ENCODE measurements at regions not wholly inside any gene's neighbourhood (a gene's known extent, or its start where the extent isn't known, plus 50 kb on each side); places are given as distances from the start of the nearest gene placed in this dataset.

GRCh38 chr5:124289130-124289529 is 457.3 kb downstream of the ZNF608 start:
- Histone ChIP-seq H3K4me1 (ENCODE audit: insufficient read depth, low read length) (no peaks in the 10 kb centered on the region), H3K4me3 (ENCODE audit: low read length) (no peak overlapping the region), H3K27me3 (ENCODE audit: insufficient read depth, low read length) (no peaks in the 10 kb centered on the region), H3K9me3 (ENCODE audit: low read depth, low read length) (no peaks in the 10 kb centered on the region)

- H3K9me3 ChIP-seq (ENCODE audit: low read depth, low read length): no peaks in the 10 kb centered on the region
- H3K27me3 ChIP-seq (ENCODE audit: insufficient read depth, low read length): no peaks in the 10 kb centered on the region
- no peaks in the 10 kb centered on the region for H3K4me1 ChIP-seq (ENCODE audit: insufficient read depth, low read length)
- H3K4me3 ChIP-seq (ENCODE audit: low read length): no peak overlapping the region
Observed at GRCh38 chr5:124287813-124288212, 458.6 kb downstream of the ZNF608 start.

- no peaks in the 10 kb centered on the region for H3K27me3 ChIP-seq (ENCODE audit: insufficient read depth, low read length)
- no peaks in the 10 kb centered on the region for H3K4me1 ChIP-seq (ENCODE audit: insufficient read depth, low read length)
- no peaks in the 10 kb centered on the region for H3K9me3 ChIP-seq (ENCODE audit: low read depth, low read length)
- no peak overlapping the region for H3K4me3 ChIP-seq (ENCODE audit: low read length)
Observed at GRCh38 chr5:124285733-124286132, 460.7 kb downstream of the ZNF608 start.

GRCh38 chr5:124285071-124285470 is 461.4 kb downstream of the ZNF608 start:
- Histone ChIP-seq H3K4me3 (ENCODE audit: low read length) (no peak overlapping the region), H3K27me3 (ENCODE audit: insufficient read depth, low read length) (no peaks in the 10 kb centered on the region), H3K9me3 (ENCODE audit: low read depth, low read length) (no peaks in the 10 kb centered on the region), H3K4me1 (ENCODE audit: insufficient read depth, low read length) (no peaks in the 10 kb centered on the region)

GRCh38 chr5:124283031-124283430 is 463.4 kb downstream of the ZNF608 start:
- no peaks in the 10 kb centered on the region for H3K4me1 ChIP-seq (ENCODE audit: insufficient read depth, low read length)
- H3K4me3 ChIP-seq (ENCODE audit: low read length): no peak overlapping the region
- H3K27me3 ChIP-seq (ENCODE audit: insufficient read depth, low read length): no peaks in the 10 kb centered on the region
- H3K9me3 ChIP-seq (ENCODE audit: low read depth, low read length): no peaks in the 10 kb centered on the region

GRCh38 chr5:124280079-124280478 is 466.4 kb downstream of the ZNF608 start:
- Histone ChIP-seq H3K4me1 (ENCODE audit: insufficient read depth, low read length) (no peaks in the 10 kb centered on the region), H3K9me3 (ENCODE audit: low read depth, low read length) (no peaks in the 10 kb centered on the region), H3K27me3 (ENCODE audit: insufficient read depth, low read length) (no peaks in the 10 kb centered on the region), H3K4me3 (ENCODE audit: low read length) (no peak overlapping the region)

- H3K9me3 ChIP-seq (ENCODE audit: low read depth, low read length): no peaks in the 10 kb centered on the region
Observed at GRCh38 chr5:124279146-124279876, 467.1 kb downstream of the ZNF608 start.

GRCh38 chr5:124278636-124279035 is 467.8 kb downstream of the ZNF608 start:
- no peaks in the 10 kb centered on the region for H3K4me1 ChIP-seq (ENCODE audit: insufficient read depth, low read length)
- no peaks in the 10 kb centered on the region for H3K9me3 ChIP-seq (ENCODE audit: low read depth, low read length)
- H3K4me3 ChIP-seq (ENCODE audit: low read length): no peak overlapping the region
- no peaks in the 10 kb centered on the region for H3K27me3 ChIP-seq (ENCODE audit: insufficient read depth, low read length)

More at GRCh38 chr5:124279146-124279876, 467.1 kb downstream of the ZNF608 start:
- Histone ChIP-seq H3K27me3 (ENCODE audit: insufficient read depth, low read length) (no peaks in the 10 kb centered on the region), H3K4me1 (ENCODE audit: insufficient read depth, low read length) (no peaks in the 10 kb centered on the region), H3K4me3 (ENCODE audit: low read length) (no peak overlapping the region)

GRCh38 chr5:124277767-124278545 is 468.5 kb downstream of the ZNF608 start:
- H3K4me3 ChIP-seq (ENCODE audit: low read length): no peak overlapping the region
- no peaks in the 10 kb centered on the region for H3K4me1 ChIP-seq (ENCODE audit: insufficient read depth, low read length)
- no peaks in the 10 kb centered on the region for H3K27me3 ChIP-seq (ENCODE audit: insufficient read depth, low read length)
- no peaks in the 10 kb centered on the region for H3K9me3 ChIP-seq (ENCODE audit: low read depth, low read length)

GRCh38 chr5:124276166-124276565 is 470.3 kb downstream of the ZNF608 start:
- H3K4me3 ChIP-seq (ENCODE audit: low read length): no peak overlapping the region
- H3K4me1 ChIP-seq (ENCODE audit: insufficient read depth, low read length): no peaks in the 10 kb centered on the region
- no peaks in the 10 kb centered on the region for H3K27me3 ChIP-seq (ENCODE audit: insufficient read depth, low read length)
- H3K9me3 ChIP-seq (ENCODE audit: low read depth, low read length): no peaks in the 10 kb centered on the region

GRCh38 chr5:124274949-124275348 is 471.5 kb downstream of the ZNF608 start:
- Histone ChIP-seq H3K9me3 (ENCODE audit: low read depth, low read length) (no peaks in the 10 kb centered on the region), H3K27me3 (ENCODE audit: insufficient read depth, low read length) (no peaks in the 10 kb centered on the region), H3K4me3 (ENCODE audit: low read length) (no peak overlapping the region), H3K4me1 (ENCODE audit: insufficient read depth, low read length) (no peaks in the 10 kb centered on the region)

- Histone ChIP-seq H3K4me1 (ENCODE audit: insufficient read depth, low read length) (no peaks in the 10 kb centered on the region), H3K4me3 (ENCODE audit: low read length) (no peak overlapping the region), H3K9me3 (ENCODE audit: low read depth, low read length) (no peaks in the 10 kb centered on the region), H3K27me3 (ENCODE audit: insufficient read depth, low read length) (no peaks in the 10 kb centered on the region)
Observed at GRCh38 chr5:124264499-124264898, 481.9 kb downstream of the ZNF608 start.

- Histone ChIP-seq H3K4me3 (ENCODE audit: low read length) (no peak overlapping the region), H3K9me3 (ENCODE audit: low read depth, low read length) (no peaks in the 10 kb centered on the region), H3K27me3 (ENCODE audit: insufficient read depth, low read length) (no peaks in the 10 kb centered on the region), H3K4me1 (ENCODE audit: insufficient read depth, low read length) (no peaks in the 10 kb centered on the region)
Observed at GRCh38 chr5:124263680-124264491, 482.6 kb downstream of the ZNF608 start.

- Histone ChIP-seq H3K4me3 (ENCODE audit: low read length) (no peak overlapping the region), H3K9me3 (ENCODE audit: low read depth, low read length) (no peaks in the 10 kb centered on the region), H3K27me3 (ENCODE audit: insufficient read depth, low read length) (no peaks in the 10 kb centered on the region), H3K4me1 (ENCODE audit: insufficient read depth, low read length) (no peaks in the 10 kb centered on the region)
Observed at GRCh38 chr5:124262991-124263571, 483.4 kb downstream of the ZNF608 start.

GRCh38 chr5:124262470-124262869 is 484.0 kb downstream of the ZNF608 start:
- no peaks in the 10 kb centered on the region for H3K4me1 ChIP-seq (ENCODE audit: insufficient read depth, low read length)
- no peaks in the 10 kb centered on the region for H3K27me3 ChIP-seq (ENCODE audit: insufficient read depth, low read length)
- no peaks in the 10 kb centered on the region for H3K9me3 ChIP-seq (ENCODE audit: low read depth, low read length)
- H3K4me3 ChIP-seq (ENCODE audit: low read length): no peak overlapping the region

Measured in mononuclear cell (primary cell).